NCI-H1694 (cell line): ENCODE measurements at regions not wholly inside any gene's neighbourhood (a gene's known extent, or its start where the extent isn't known, plus 50 kb on each side); places are given as distances from the start of the nearest gene placed in this dataset.
A peak's percentile ranks its signal among the peaks of the same experiment; 100 is the strongest.

Experiments
- DNase-seq: peaks from one replicate; lab custom pipeline; 2025; lab: John Stamatoyannopoulos, UW

GRCh38 chr2:38171208-38171855 is 95.4 kb upstream of the CYP1B1 start:
- no peak for DNase-seq

- no peak for DNase-seq
Observed at GRCh38 chr2:38170733-38171132, 94.8 kb upstream of the CYP1B1 start.

- no peak for DNase-seq
Observed at GRCh38 chr2:38170067-38170466, 94.1 kb upstream of the CYP1B1 start.

- DNase-seq: no peak
Observed at GRCh38 chr2:38168710-38169480, 92.9 kb upstream of the CYP1B1 start.

- no peak for DNase-seq
Observed at GRCh38 chr2:38167968-38168350, 92.0 kb upstream of the CYP1B1 start.

GRCh38 chr2:38165698-38166097 is 89.7 kb upstream of the CYP1B1 start:
- no peak for DNase-seq

- DNase-seq: no peak
Observed at GRCh38 chr2:38164881-38165280, 88.9 kb upstream of the CYP1B1 start.

- DNase-seq: no peak
Observed at GRCh38 chr2:38163579-38163978, 87.6 kb upstream of the CYP1B1 start.

GRCh38 chr2:38163006-38163405 is 87.1 kb upstream of the CYP1B1 start:
- DNase-seq: peak; percentile 22

GRCh38 chr2:38160516-38160915 is 84.6 kb upstream of the CYP1B1 start:
- no peak for DNase-seq

GRCh38 chr2:38159597-38159996 is 83.6 kb upstream of the CYP1B1 start:
- DNase-seq: no peak

GRCh38 chr2:38159191-38159590 is 83.2 kb upstream of the CYP1B1 start:
- DNase-seq: no peak

- no peak for DNase-seq
Observed at GRCh38 chr2:38158378-38159118, 82.6 kb upstream of the CYP1B1 start.

GRCh38 chr2:38156436-38156835 is 80.5 kb upstream of the CYP1B1 start:
- no peak for DNase-seq

GRCh38 chr2:38155015-38155414 is 79.1 kb upstream of the CYP1B1 start:
- no peak for DNase-seq

- DNase-seq: no peak
Observed at GRCh38 chr2:38154395-38154794, 78.4 kb upstream of the CYP1B1 start.

- DNase-seq: no peak
Observed at GRCh38 chr2:38153476-38154135, 77.7 kb upstream of the CYP1B1 start.

GRCh38 chr2:38152913-38153312 is 77.0 kb upstream of the CYP1B1 start:
- DNase-seq: no peak

GRCh38 chr2:38152035-38152434 is 76.1 kb upstream of the CYP1B1 start:
- DNase-seq: no peak

GRCh38 chr2:38149531-38149930 is 73.6 kb upstream of the CYP1B1 start:
- DNase-seq: no peak

GRCh38 chr2:38148501-38148900 is 72.5 kb upstream of the CYP1B1 start:
- DNase-seq: no peak

GRCh38 chr2:38147333-38148121 is 71.6 kb upstream of the CYP1B1 start:
- no peak for DNase-seq
